ENCODE measurements at regions not wholly inside any gene's neighbourhood (a gene's known extent, or its start where the extent isn't known, plus 50 kb on each side); places are given as distances from the start of the nearest gene placed in this dataset.

DNA sequence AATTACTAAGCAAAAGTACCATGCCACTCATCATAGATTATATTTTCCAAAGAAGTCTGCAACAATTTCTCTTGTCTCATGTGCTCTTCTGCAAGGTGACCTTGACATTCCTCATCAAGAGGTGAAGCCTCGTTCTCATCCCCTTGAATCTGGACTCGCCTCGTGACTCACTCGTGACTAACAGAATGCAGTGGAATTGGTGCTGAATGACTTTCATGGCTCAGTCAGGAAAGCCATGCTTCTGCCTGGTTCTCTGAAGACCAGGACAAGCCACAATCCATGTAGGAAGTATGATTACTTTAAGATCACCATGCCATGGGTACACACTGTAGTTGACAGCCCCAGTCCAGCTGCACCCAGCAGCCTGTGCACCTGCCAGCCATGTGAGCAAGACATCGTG, 335.8 kb downstream of the GADD45G start:
- TF ChIP-seq MYC (IDR thresholded peaks at IDR 0.05; ENCODE audit: low read depth, low read length) (no peak), POLR2A (IDR thresholded peaks at IDR 0.05; ENCODE audit: extremely low read depth, insufficient read length) (no peak)
- TF ChIP-seq, protein P1, sequence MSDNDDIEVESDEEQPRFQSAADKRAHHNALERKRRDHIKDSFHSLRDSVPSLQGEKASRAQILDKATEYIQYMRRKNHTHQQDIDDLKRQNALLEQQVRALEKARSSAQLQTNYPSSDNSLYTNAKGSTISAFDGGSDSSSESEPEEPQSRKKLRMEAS (IDR thresholded peaks at IDR 0.05; ENCODE audit: low read depth, low read length): no peak
- TF ChIP-seq, protein P2, sequence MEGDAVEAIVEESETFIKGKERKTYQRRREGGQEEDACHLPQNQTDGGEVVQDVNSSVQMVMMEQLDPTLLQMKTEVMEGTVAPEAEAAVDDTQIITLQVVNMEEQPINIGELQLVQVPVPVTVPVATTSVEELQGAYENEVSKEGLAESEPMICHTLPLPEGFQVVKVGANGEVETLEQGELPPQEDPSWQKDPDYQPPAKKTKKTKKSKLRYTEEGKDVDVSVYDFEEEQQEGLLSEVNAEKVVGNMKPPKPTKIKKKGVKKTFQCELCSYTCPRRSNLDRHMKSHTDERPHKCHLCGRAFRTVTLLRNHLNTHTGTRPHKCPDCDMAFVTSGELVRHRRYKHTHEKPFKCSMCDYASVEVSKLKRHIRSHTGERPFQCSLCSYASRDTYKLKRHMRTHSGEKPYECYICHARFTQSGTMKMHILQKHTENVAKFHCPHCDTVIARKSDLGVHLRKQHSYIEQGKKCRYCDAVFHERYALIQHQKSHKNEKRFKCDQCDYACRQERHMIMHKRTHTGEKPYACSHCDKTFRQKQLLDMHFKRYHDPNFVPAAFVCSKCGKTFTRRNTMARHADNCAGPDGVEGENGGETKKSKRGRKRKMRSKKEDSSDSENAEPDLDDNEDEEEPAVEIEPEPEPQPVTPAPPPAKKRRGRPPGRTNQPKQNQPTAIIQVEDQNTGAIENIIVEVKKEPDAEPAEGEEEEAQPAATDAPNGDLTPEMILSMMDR (IDR thresholded peaks at IDR 0.05; ENCODE audit: low read depth, low read length): no peak

DNA sequence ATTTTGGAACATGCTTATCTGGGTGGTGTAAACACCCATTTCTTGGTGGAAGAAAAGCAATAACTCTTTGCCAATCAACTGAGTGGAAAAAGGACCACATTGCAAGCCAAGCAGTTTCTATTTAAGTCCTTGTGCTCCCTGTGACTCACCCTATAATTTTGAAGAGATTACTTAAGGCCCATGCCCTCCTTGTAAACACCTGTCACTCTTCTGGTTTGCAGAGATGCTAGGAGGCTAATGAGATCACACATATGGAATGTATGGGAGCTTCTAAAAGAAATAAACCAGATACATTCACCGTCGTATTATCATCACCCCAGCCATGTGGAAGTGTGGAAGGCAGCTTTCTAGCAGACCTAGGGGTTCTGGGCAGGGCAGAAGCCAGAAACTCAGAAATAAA, 337.1 kb downstream of the GADD45G start:
- TF ChIP-seq, protein P1 (IDR thresholded peaks at IDR 0.05; ENCODE audit: low read depth, low read length): no peak
- TF ChIP-seq, protein P2 (IDR thresholded peaks at IDR 0.05; ENCODE audit: low read depth, low read length): no peak
- TF ChIP-seq POLR2A (IDR thresholded peaks at IDR 0.05; ENCODE audit: extremely low read depth, insufficient read length) (no peak), MYC (IDR thresholded peaks at IDR 0.05; ENCODE audit: low read depth, low read length) (no peak)
- H3K4me3 ChIP-seq (ENCODE audit: low read depth, low read length): no peak overlapping the region
- DNase-seq (ENCODE audit: low read depth): peak; percentile 7

More for the DNA sequence above, 335.8 kb downstream of the GADD45G start:
- H3K4me3 ChIP-seq (ENCODE audit: low read depth, low read length): no peak overlapping the region
- DNase-seq (ENCODE audit: low read depth): no peak

DNA sequence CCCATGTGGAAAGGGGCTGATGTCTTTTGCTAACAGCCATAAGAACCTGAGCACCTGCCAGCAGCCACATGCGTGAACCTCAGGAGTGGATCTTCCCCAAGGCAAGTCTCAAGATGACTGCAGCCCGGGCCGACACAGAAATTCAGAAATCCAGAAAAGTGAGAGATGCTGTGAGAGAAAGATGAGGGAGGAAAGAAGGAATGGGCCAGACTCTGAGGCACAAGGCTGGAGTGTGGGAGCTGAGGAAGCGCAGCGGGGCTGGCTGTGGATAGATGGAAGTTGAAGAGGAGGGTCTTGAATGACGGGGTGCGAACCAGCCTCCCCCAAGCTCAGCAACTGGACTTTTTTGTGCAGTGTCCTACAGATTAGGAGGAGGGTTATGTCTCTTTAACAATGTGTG, 337.8 kb downstream of the GADD45G start:
- TF ChIP-seq MYC (IDR thresholded peaks at IDR 0.05; ENCODE audit: low read depth, low read length) (no peak), POLR2A (IDR thresholded peaks at IDR 0.05; ENCODE audit: extremely low read depth, insufficient read length) (no peak)
- TF ChIP-seq, protein P1 (IDR thresholded peaks at IDR 0.05; ENCODE audit: low read depth, low read length): no peak
- TF ChIP-seq, protein P2 (IDR thresholded peaks at IDR 0.05; ENCODE audit: low read depth, low read length): no peak
- no peak overlapping the region for H3K4me3 ChIP-seq (ENCODE audit: low read depth, low read length)
- DNase-seq (ENCODE audit: low read depth): no peak

DNA sequence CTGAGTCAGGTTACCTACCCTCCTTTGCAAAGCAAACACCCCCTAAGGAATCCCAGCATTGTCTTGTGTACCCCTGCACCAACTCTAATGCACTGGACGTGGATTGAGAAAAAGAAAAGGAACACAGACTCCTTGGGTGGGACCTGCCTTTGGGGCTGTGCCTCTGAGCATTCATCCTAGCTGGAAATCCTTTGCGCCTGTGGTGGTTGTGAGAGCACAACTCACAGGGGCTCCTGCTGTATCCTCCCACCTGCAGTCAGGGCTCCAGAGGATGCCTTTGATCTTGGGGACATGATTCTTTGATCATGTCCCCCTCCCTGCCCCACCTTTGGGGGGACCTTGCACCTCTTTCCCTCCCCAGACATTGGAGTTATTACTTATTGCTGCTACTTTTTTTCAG, 338.5 kb downstream of the GADD45G start:
- TF ChIP-seq POLR2A (IDR thresholded peaks at IDR 0.05; ENCODE audit: extremely low read depth, insufficient read length) (no peak), MYC (IDR thresholded peaks at IDR 0.05; ENCODE audit: low read depth, low read length) (no peak)
- TF ChIP-seq, protein P1 (IDR thresholded peaks at IDR 0.05; ENCODE audit: low read depth, low read length): no peak
- TF ChIP-seq, protein P2 (IDR thresholded peaks at IDR 0.05; ENCODE audit: low read depth, low read length): no peak
- H3K4me3 ChIP-seq (ENCODE audit: low read depth, low read length): no peak overlapping the region
- DNase-seq (ENCODE audit: low read depth): no peak

DNA sequence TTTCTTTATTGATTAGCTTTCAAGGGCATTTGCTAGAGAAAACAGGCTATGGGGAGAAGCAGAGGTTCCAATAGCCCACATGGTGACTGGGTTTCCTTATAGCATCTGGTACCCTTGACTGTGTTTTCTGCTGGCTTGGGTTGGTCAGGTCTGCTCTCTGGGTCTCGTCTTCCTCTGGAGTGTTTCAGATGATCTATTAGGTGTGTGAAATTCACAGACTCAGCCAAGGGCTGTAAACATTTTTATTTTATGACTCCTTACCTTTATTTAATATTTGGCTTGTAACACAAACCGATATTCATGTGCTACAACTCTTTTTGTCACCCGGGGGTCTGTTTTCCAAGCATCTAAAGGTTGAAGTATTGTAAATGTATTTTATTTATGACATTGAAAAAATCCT, 338.9 kb downstream of the GADD45G start:
- no peak for TF ChIP-seq POLR2A (IDR thresholded peaks at IDR 0.05; ENCODE audit: extremely low read depth, insufficient read length)
- TF ChIP-seq MYC (IDR thresholded peaks at IDR 0.05; ENCODE audit: low read depth, low read length): no peak
- TF ChIP-seq, protein P2 (IDR thresholded peaks at IDR 0.05; ENCODE audit: low read depth, low read length): no peak
- TF ChIP-seq, protein P1 (IDR thresholded peaks at IDR 0.05; ENCODE audit: low read depth, low read length): no peak
- no peak for DNase-seq (ENCODE audit: low read depth)
- no peak overlapping the region for H3K4me3 ChIP-seq (ENCODE audit: low read depth, low read length)
